ENCODE measurements at regions not wholly inside any gene's neighbourhood (a gene's known extent, or its start where the extent isn't known, plus 50 kb on each side); places are given as distances from the start of the nearest gene placed in this dataset.

GRCh38 chr2:239461291-239462190 is 60.7 kb upstream of the HDAC4 start:
- no peak overlapping the region for H2AFZ ChIP-seq (ENCODE audit: low read length)
- H3K4me1 ChIP-seq (ENCODE audit: insufficient read depth, low read length, severe bottlenecking) = no peaks in the 10 kb centered on the region
- no peak overlapping the region for H3K27ac ChIP-seq (ENCODE audit: low read depth, low read length, poor library complexity, severe bottlenecking)
- TF ChIP-seq CTCF (IDR thresholded peaks at IDR 0.05; ENCODE audit: low read length) (no peak), EZH2 (IDR thresholded peaks at IDR 0.05; ENCODE audit: borderline replicate concordance, low read length) (no peak)
- H3K36me3 ChIP-seq (ENCODE audit: insufficient read depth, low read length) = no peaks in the 10 kb centered on the region
- H3K9me3 ChIP-seq (ENCODE audit: low read length) = no peaks in the 10 kb centered on the region
- no peaks in the 10 kb centered on the region for H4K20me1 ChIP-seq (ENCODE audit: insufficient read depth, low read length)
- no peak overlapping the region for H3K4me2 ChIP-seq (ENCODE audit: low read length)
- H3K4me3 ChIP-seq (ENCODE audit: low read depth, low read length, poor library complexity, severe bottlenecking) = no peak overlapping the region
- H3K9ac ChIP-seq (ENCODE audit: low read length) = no peak overlapping the region
- H3F3A ChIP-seq (ENCODE audit: insufficient read depth, low read length) = no peaks in the 10 kb centered on the region
- no peaks in the 10 kb centered on the region for H3K27me3 ChIP-seq (ENCODE audit: insufficient read depth, low read length)
- H3K79me2 ChIP-seq (ENCODE audit: insufficient read depth, low read length) = no peaks in the 10 kb centered on the region
- no peaks in the 10 kb centered on the region for H3K9me2 ChIP-seq (ENCODE audit: low read depth, low read length)

- no peaks in the 10 kb centered on the region for H3F3A ChIP-seq (ENCODE audit: insufficient read depth, low read length)
- H3K9me3 ChIP-seq (ENCODE audit: low read length) = no peaks in the 10 kb centered on the region
- H3K9me2 ChIP-seq (ENCODE audit: low read depth, low read length) = no peaks in the 10 kb centered on the region
- no peaks in the 10 kb centered on the region for H3K4me1 ChIP-seq (ENCODE audit: insufficient read depth, low read length, severe bottlenecking)
- H2AFZ ChIP-seq (ENCODE audit: low read length) = no peak overlapping the region
- no peaks in the 10 kb centered on the region for H3K79me2 ChIP-seq (ENCODE audit: insufficient read depth, low read length)
- H3K9ac ChIP-seq (ENCODE audit: low read length) = no peak overlapping the region
- H3K4me2 ChIP-seq (ENCODE audit: low read length) = no peak overlapping the region
- no peaks in the 10 kb centered on the region for H4K20me1 ChIP-seq (ENCODE audit: insufficient read depth, low read length)
- no peaks in the 10 kb centered on the region for H3K27me3 ChIP-seq (ENCODE audit: insufficient read depth, low read length)
- TF ChIP-seq CTCF (IDR thresholded peaks at IDR 0.05; ENCODE audit: low read length) (no peak), EZH2 (IDR thresholded peaks at IDR 0.05; ENCODE audit: borderline replicate concordance, low read length) (no peak)
- H3K27ac ChIP-seq (ENCODE audit: low read depth, low read length, poor library complexity, severe bottlenecking) = no peak overlapping the region
- no peaks in the 10 kb centered on the region for H3K36me3 ChIP-seq (ENCODE audit: insufficient read depth, low read length)
- no peak overlapping the region for H3K4me3 ChIP-seq (ENCODE audit: low read depth, low read length, poor library complexity, severe bottlenecking)
These were observed 60.0 kb upstream of the HDAC4 start for GRCh38 chr2:239460780-239461179.

GRCh38 chr2:239459606-239460005 is 58.8 kb upstream of the HDAC4 start:
- Histone ChIP-seq H3K9ac (ENCODE audit: low read length) (no peak overlapping the region), H3K79me2 (ENCODE audit: insufficient read depth, low read length) (no peaks in the 10 kb centered on the region)

More at GRCh38 chr2:239459606-239460005, 58.8 kb upstream of the HDAC4 start:
- Histone ChIP-seq H3K4me1 (ENCODE audit: insufficient read depth, low read length, severe bottlenecking) (no peaks in the 10 kb centered on the region), H3K9me2 (ENCODE audit: low read depth, low read length) (no peaks in the 10 kb centered on the region), H3K4me2 (ENCODE audit: low read length) (no peak overlapping the region), H3K27me3 (ENCODE audit: insufficient read depth, low read length) (no peaks in the 10 kb centered on the region), H3K36me3 (ENCODE audit: insufficient read depth, low read length) (no peaks in the 10 kb centered on the region), H2AFZ (ENCODE audit: low read length) (no peak overlapping the region), H3F3A (ENCODE audit: insufficient read depth, low read length) (no peaks in the 10 kb centered on the region), H3K4me3 (ENCODE audit: low read depth, low read length, poor library complexity, severe bottlenecking) (no peak overlapping the region), H4K20me1 (ENCODE audit: insufficient read depth, low read length) (no peaks in the 10 kb centered on the region), H3K27ac (ENCODE audit: low read depth, low read length, poor library complexity, severe bottlenecking) (no peak overlapping the region), H3K9me3 (ENCODE audit: low read length) (no peaks in the 10 kb centered on the region)
- TF ChIP-seq CTCF (IDR thresholded peaks at IDR 0.05; ENCODE audit: low read length) (no peak), EZH2 (IDR thresholded peaks at IDR 0.05; ENCODE audit: borderline replicate concordance, low read length) (no peak)

All from OCI-LY1 (cell line).